Left lung (tissue), 4 donors: ENCODE measurements at regions not wholly inside any gene's neighbourhood (a gene's known extent, or its start where the extent isn't known, plus 50 kb on each side); places are given as distances from the start of the nearest gene placed in this dataset.

Experiments
- ATAC-seq: fragments of 200-7000 bp; cut with Tn5 transposase; one replicate; pipeline ENCODE4 v1.9.1; 2020; ENCODE audit warnings: moderate library complexity
- DNase-seq, 4 donors: peaks; one replicate each; pipeline ENCODE4 v3.0.0-alpha.2; 2013 to 2020
- H3K27ac ChIP-seq, 2 donors: fragments of 200-600 bp; sonication (generic) in 1 of 2; one replicate each; pipeline versions ENCODE4 v1.5.0 to v1.8.0; 2020 to 2021
- H3K27me3 ChIP-seq, 2 donors: fragments of 200-600 bp; sonication (generic) in 1 of 2; one replicate each; pipeline versions ENCODE4 v1.5.0 to v1.8.0; 2020 to 2021
- H3K36me3 ChIP-seq, 2 donors: fragments of 200-600 bp; sonication (generic) in 1 of 2; one replicate each; pipeline versions ENCODE4 v1.5.0 to v1.8.0; 2020 to 2021
- H3K4me1 ChIP-seq, 2 donors: fragments of 200-600 bp; one replicate each; pipeline ENCODE4 v1.8.0; 2021
- H3K4me3 ChIP-seq, 2 donors: fragments of 200-600 bp; sonication (generic) in 1 of 2; one replicate each; pipeline versions ENCODE4 v1.5.0 to v1.8.0; 2020 to 2021; ENCODE audit warnings: mild to moderate bottlenecking in 1 of 2
- H3K9me3 ChIP-seq, 2 donors: fragments of 200-600 bp; sonication (generic) in 1 of 2; one replicate each; pipeline versions ENCODE4 v1.5.0 to v1.8.0; 2020 to 2021
- CTCF ChIP-seq, 2 donors: fragments of 200-600 bp; sonication (generic) in 1 of 2; IDR thresholded peaks; one replicate each; pipeline versions ENCODE4 v1.5.0 to v1.8.0; 2021; ENCODE audit warnings: antibody characterized with exemption in 2 of 2
- intact Hi-C, 2 donors: fragments of 100-400 bp; cut with DNase I; formaldehyde crosslinking; loops; one replicate each; pipeline versions ENCODE4 v1.11.2 to v1.14.2; 2022
- donor health status: DM: no; HTN: yes; CAD: no.
- donor health status: DM: no; HTN: no; CAD: no.

GRCh38 chr10:130848855-130849254 lies 462.7 kb downstream of the TCERG1L start:
- TF ChIP-seq CTCF (IDR thresholded peaks at IDR 0.05): no peak
- H3K27me3 ChIP-seq: no peaks in the 10 kb centered on the region
- H3K27ac ChIP-seq: no peak overlapping the region
- H3K9me3 ChIP-seq: peaks cover 0 to 23% of the 10 kb centered on the region in 2 donors
- H3K36me3 ChIP-seq: no peaks in the 10 kb centered on the region
- ATAC-seq: no peak
- DNase-seq: no peak
- intact Hi-C loops: no loop called here
- no peak overlapping the region for H3K4me3 ChIP-seq
- no peaks in the 10 kb centered on the region for H3K4me1 ChIP-seq

GRCh38 chr10:130854151-130854550 lies 457.4 kb downstream of the TCERG1L start:
- Histone ChIP-seq H3K27me3 (no peaks in the 10 kb centered on the region), H3K36me3 (no peaks in the 10 kb centered on the region), H3K9me3 (peaks cover 0 to 49% of the 10 kb centered on the region in 2 donors), H3K27ac (no peak overlapping the region), H3K4me1 (no peaks in the 10 kb centered on the region), H3K4me3 (no peak overlapping the region)
- TF ChIP-seq CTCF (IDR thresholded peaks at IDR 0.05): no peak
- DNase-seq (no peak), ATAC-seq (no peak)
- intact Hi-C loops: no loop called here

GRCh38 chr10:130857631-130858295 lies 453.8 kb downstream of the TCERG1L start:
- H3K4me3 ChIP-seq: no peak overlapping the region
- no peak for DNase-seq
- no peaks in the 10 kb centered on the region for H3K27me3 ChIP-seq
- no peak overlapping the region for H3K27ac ChIP-seq
- intact Hi-C loops: no loop called here
- no peaks in the 10 kb centered on the region for H3K36me3 ChIP-seq
- no peak for ATAC-seq
- TF ChIP-seq CTCF (IDR thresholded peaks at IDR 0.05): no peak
- no peaks in the 10 kb centered on the region for H3K4me1 ChIP-seq
- peaks cover 0 to 37% of the 10 kb centered on the region in 2 donors for H3K9me3 ChIP-seq

GRCh38 chr10:130858626-130859025 lies 452.9 kb downstream of the TCERG1L start:
- DNase-seq: no peak
- Histone ChIP-seq H3K36me3 (no peaks in the 10 kb centered on the region), H3K27ac (no peak overlapping the region), H3K4me3 (no peak overlapping the region), H3K9me3 (peaks cover 0 to 28% of the 10 kb centered on the region in 2 donors), H3K27me3 (no peaks in the 10 kb centered on the region), H3K4me1 (no peaks in the 10 kb centered on the region)
- ATAC-seq: no peak
- no peak for TF ChIP-seq CTCF (IDR thresholded peaks at IDR 0.05)
- intact Hi-C loops: no loop called here

- no peak overlapping the region for H3K27ac ChIP-seq
- intact Hi-C loops: no loop called here
- ATAC-seq (no peak), DNase-seq (no peak)
- H3K4me3 ChIP-seq: no peak overlapping the region
- H3K27me3 ChIP-seq: no peaks in the 10 kb centered on the region
- TF ChIP-seq CTCF (IDR thresholded peaks at IDR 0.05): no peak
- H3K9me3 ChIP-seq: peaks cover 0 to 20% of the 10 kb centered on the region in 2 donors
- H3K4me1 ChIP-seq: no peaks in the 10 kb centered on the region
- H3K36me3 ChIP-seq: no peaks in the 10 kb centered on the region
Observed at GRCh38 chr10:130859427-130859826, 452.1 kb downstream of the TCERG1L start.
